GM10248 (cell line): ENCODE measurements at regions not wholly inside any gene's neighbourhood (a gene's known extent, or its start where the extent isn't known, plus 50 kb on each side); places are given as distances from the start of the nearest gene placed in this dataset.
"Not testable (repeated sequence)": the region's sequence is repeated elsewhere in the genome, so short reads cannot be mapped to it uniquely, and the experiment has no call there.

Experiments used
- CTCF ChIA-PET: fragments of 300-600 bp; sonication (Branson Sonifier 250); formaldehyde crosslinking; extraction: SDS; loops from one replicate; lab custom pipeline; 2021; ENCODE audit warnings: antibody characterized with exemption; lab: Yijun Ruan, JAX
- POLR2A ChIA-PET: fragments of 350-650 bp; sonication (Branson Sonifier 250); formaldehyde crosslinking; extraction: SDS; loops from one replicate; lab custom pipeline; 2020; ENCODE audit warnings: antibody characterized with exemption; lab: Yijun Ruan, JAX
- DNase-seq: peaks from one replicate; pipeline ENCODE4 v3.0.0; 2012; ENCODE audit errors: extremely low spot score
- TF ChIP-seq, protein P1 (sequence below): IDR thresholded peaks from 2 replicates; pipeline ENCODE4 v1.5.1; 2012; ENCODE audit warnings: mild to moderate bottlenecking, low read depth; ENCODE audit errors: extremely low read depth, missing control alignments, control extremely low read depth

DNA sequence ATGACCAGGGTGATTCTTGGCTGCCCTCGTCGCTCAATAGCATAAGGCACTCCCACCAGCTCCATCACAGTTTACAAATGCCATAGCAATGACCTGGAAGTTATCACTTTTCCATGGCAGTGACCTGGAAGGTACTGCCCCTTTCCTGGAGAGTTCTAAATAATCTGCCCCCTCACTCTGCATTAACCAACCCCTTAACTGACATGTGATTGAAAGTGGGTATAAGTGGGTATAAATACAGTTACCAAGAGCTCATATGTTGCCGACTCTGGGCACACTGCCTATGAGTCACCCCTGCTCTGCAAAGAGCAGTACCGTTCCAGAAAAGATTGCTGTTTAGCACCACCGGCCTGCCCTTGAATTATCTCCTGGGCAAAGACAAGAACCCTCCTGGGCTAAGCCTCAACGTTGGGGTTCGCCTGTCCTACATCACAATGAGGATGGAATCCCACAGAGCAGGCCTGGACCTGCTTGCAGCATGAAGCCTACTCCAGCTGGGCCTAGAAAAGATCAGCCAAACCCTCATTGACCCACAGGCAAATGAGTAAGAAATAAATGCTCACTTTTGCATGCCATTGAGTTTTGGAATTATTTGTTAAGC lies 95.2 kb upstream of the SEC14L1 start:
- CTCF ChIA-PET = interaction anchor here (1.4 to 3.9 kb wide), 2 partner anchors 11 to 33 kb away, joined by 3 to 25 read pairs; no protein-coding TSS in a partner anchor
- DNase-seq = no peak
- TF ChIP-seq, protein P1, sequence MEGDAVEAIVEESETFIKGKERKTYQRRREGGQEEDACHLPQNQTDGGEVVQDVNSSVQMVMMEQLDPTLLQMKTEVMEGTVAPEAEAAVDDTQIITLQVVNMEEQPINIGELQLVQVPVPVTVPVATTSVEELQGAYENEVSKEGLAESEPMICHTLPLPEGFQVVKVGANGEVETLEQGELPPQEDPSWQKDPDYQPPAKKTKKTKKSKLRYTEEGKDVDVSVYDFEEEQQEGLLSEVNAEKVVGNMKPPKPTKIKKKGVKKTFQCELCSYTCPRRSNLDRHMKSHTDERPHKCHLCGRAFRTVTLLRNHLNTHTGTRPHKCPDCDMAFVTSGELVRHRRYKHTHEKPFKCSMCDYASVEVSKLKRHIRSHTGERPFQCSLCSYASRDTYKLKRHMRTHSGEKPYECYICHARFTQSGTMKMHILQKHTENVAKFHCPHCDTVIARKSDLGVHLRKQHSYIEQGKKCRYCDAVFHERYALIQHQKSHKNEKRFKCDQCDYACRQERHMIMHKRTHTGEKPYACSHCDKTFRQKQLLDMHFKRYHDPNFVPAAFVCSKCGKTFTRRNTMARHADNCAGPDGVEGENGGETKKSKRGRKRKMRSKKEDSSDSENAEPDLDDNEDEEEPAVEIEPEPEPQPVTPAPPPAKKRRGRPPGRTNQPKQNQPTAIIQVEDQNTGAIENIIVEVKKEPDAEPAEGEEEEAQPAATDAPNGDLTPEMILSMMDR = no peak
- POLR2A ChIA-PET = no interaction called here

DNA sequence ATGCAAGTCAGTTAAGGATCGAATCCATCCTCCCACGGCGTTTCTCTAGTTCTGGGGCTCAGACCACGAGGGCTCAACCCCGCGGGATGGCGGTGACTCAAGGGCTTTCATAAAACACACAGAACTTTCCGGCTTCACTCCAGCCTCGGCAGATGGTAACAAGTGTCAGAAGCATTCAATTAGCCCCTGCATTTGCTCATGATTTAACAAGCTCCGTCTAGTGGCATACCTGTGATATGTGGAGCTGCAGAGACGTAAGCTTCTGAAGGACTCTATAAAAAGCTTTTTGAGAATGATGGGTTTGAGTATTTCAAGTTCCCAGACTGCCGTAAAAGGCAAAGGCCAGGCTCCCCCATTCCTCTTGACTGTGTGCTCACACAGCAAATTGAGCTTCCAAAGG lies 91.3 kb upstream of the SEC14L1 start:
- ChIA-PET POLR2A (no interaction called here), CTCF (interaction anchor here (0.9 to 1.3 kb wide), 3 partner anchors 17 to 181 kb away, joined by 3 to 5 read pairs (median 3); partner anchors contain the start of gene MGAT5B)
- DNase-seq = no peak
- TF ChIP-seq, protein P1 = no peak

DNA sequence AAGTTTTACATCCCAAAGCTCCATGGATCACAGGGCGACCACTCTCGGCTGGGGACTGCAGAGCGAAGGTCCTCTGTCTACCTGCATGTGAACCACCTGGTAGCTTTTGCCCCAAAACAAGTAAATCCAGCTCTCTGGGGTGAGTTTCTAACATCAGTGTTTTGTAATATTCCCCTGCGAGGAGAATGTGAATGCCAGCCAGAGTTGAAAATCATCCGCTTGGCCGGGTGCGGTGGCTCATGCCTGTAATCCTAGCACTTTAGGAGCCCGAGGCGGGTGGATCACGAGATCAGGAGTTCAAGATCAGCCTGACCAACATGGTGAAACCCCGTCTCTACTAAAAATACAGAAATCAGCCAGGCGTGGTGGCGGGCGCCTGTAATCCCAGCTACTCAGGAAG lies 89.9 kb upstream of the SEC14L1 start:
- DNase-seq, POLR2A ChIA-PET: not testable (repeated sequence)
- CTCF ChIA-PET = interaction anchor here (1.7 kb wide), 1 partner anchor 183 kb away, joined by 6 read pairs; the partner anchor contains the start of gene MGAT5B

DNA sequence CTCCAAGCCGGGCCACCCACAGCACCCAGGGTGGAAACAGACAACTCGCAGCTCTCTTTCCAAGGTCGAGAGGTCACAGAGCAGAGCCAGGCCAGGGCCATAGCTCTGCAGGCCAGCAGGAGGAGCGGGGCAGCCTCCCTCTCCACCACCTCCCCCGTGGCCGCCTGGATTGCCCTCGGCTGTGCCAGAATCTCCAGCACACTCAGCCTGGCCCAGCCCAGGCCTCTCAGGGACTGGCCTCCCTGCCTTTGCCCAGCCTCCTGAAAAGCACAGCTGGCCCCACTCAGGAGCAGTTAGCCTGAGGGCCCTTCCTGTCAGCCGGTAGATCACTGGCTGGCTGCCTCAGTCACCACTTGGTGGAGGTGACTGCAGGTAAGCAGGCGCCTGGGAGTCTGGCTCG lies 85.8 kb upstream of the SEC14L1 start:
- POLR2A ChIA-PET = no interaction called here
- CTCF ChIA-PET = interaction anchor here (5.8 to 6.9 kb wide), 2 partner anchors 13 to 185 kb away, joined by 80 to 106 read pairs; partner anchors contain the start of gene MGAT5B
- TF ChIP-seq, protein P1 = no peak
- no peak for DNase-seq

DNA sequence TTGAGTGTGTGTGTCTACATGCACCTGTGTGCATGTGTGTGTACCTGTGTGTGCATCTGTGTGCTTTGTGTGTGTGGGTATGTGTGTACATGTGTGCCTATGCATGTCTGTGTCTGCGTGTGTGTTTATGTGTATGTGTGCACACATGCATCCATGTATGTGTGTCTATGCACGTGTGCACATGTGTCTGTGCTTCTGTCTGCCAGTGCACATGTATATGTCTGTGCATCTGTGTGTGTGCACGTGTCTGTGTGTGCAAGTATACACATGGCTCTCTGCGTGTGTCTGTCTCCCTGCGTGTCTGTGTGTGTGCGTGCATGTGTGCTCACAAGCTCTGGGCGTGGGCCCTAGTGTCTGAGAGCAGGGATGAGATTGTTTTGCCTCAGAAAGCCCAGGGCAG lies 85.3 kb upstream of the SEC14L1 start:
- ChIA-PET CTCF (interaction anchor here (0.7 to 6.9 kb wide), 16 partner anchors 12 to 257 kb away, joined by 3 to 106 read pairs (median 6); partner anchors contain the start of gene MGAT5B), POLR2A (no interaction called here)
- no peak for DNase-seq
- TF ChIP-seq, protein P1 = no peak

DNA sequence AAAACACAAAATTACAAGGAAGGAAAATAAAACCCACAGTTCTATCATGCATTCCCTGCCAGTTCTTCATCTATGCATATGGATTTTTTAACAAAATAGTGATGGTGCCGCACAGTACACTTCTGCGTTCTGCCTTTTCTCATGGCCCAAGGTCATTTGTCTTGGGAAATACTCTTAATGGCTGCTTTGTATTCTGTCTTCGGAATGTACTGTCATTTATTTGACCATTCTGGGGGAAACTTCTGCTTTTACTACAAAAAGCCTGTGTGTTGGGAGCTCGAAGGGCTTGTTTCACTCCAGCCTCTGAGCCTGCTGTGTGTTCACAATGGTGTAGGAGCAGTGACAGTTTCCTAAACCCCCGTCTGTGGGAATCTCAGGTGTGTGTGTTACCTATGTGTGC lies 82.8 kb upstream of the SEC14L1 start:
- TF ChIP-seq, protein P1 = no peak
- CTCF ChIA-PET = interaction anchor here (1.0 to 6.9 kb wide), 5 partner anchors 10 to 202 kb away, joined by 3 to 106 read pairs (median 25); partner anchors contain the start of gene MGAT5B
- no peak for DNase-seq
- POLR2A ChIA-PET = no interaction called here

DNA sequence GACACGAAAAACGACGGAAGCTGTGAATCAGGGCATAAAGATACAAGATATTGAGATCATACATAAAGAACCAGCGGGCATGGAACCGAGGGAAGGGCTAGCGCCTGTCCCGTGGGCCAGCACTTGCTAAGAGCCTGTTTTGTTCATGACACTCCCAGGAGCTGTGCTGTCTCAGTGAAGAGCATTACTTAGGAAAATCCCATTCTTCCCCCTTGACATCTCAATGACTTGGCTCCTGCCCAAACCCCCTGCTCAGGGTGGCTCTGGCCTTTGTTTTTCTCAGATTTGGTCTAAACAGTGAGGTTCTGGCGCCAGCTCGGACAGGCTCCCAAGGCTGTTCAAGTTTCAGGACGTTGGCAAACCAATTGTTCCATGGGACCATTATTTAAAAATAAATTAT lies 79.1 kb upstream of the SEC14L1 start:
- TF ChIP-seq, protein P1 = no peak
- DNase-seq = no peak
- CTCF ChIA-PET = interaction anchor here (0.6 to 1.3 kb wide), 2 partner anchors 38 to 199 kb away, joined by 3 read pairs; no protein-coding TSS in a partner anchor

More for the DNA sequence above, 79.1 kb upstream of the SEC14L1 start:
- POLR2A ChIA-PET = no interaction called here
